ENCODE measurements at regions not wholly inside any gene's neighbourhood (a gene's known extent, or its start where the extent isn't known, plus 50 kb on each side); places are given as distances from the start of the nearest gene placed in this dataset.

DNA sequence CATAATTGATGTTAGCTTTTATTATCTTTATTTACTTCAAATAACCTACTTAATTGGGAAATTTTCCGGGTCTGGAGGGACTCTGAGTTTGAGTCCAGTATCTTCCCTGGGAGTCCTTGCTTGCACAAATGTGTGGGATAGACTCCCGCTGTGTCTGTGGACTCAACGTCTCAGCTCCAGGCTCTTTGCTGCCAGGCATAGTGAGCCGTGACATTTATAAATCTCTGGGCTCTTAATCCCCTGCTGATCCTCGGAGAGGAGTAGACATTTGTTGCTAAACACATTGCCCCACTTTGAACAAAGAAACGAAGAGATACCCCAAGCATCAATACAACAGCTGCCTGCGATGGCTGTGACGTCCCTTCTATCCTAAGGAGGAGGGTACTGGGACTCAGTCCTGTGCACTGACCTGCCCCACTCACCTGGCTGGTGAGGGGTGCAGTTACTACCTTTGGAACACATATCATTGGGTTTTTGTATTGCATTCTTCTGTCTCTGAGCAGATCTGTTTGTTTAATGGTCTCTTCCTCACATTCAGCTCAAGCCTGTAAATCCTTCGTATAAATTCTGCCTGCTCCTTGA, 316.9 kb downstream of the HAPSTR1 start:
- Histone ChIP-seq H3K27ac (ENCODE audit: low read depth, low read length) (no peak overlapping the region), H3K9me3 (ENCODE audit: control insufficient read depth, low read length) (no peaks in the 10 kb centered on the region), H3K9ac (ENCODE audit: extremely low read depth, low read length, poor library complexity, severe bottlenecking) (no peak overlapping the region), H3K36me3 (ENCODE audit: control insufficient read depth, insufficient read depth, low read length) (no peaks in the 10 kb centered on the region), H3K4me3 (ENCODE audit: low read length) (no peak overlapping the region), H3K27me3 (ENCODE audit: control insufficient read depth, insufficient read depth, low read length, poor library complexity, severe bottlenecking) (no peaks in the 10 kb centered on the region), H3K4me1 (ENCODE audit: control insufficient read depth, insufficient read depth, low read length) (no peaks in the 10 kb centered on the region)
- Mint-ChIP-seq H3K4me3 (no peak overlapping the region), H3K36me3 (ENCODE audit: low read depth) (no peaks in the 10 kb centered on the region), H3K27me3 (ENCODE audit: insufficient read depth) (peaks cover 3% of the 10 kb centered on the region), H3K9me3 (peaks cover 4% of the 10 kb centered on the region), H3K27ac (no peak overlapping the region), H3K4me1 (peaks cover 20% of the 10 kb centered on the region)
- 77 to 78% methylated on average over 8 to 9 of the region's 9 CpGs for WGBS, 2 experiments (ENCODE audit: insufficient coverage in 1 of 2, insufficient read length in 1 of 2)
- no peak for DNase-seq
- TF ChIP-seq, protein P1, sequence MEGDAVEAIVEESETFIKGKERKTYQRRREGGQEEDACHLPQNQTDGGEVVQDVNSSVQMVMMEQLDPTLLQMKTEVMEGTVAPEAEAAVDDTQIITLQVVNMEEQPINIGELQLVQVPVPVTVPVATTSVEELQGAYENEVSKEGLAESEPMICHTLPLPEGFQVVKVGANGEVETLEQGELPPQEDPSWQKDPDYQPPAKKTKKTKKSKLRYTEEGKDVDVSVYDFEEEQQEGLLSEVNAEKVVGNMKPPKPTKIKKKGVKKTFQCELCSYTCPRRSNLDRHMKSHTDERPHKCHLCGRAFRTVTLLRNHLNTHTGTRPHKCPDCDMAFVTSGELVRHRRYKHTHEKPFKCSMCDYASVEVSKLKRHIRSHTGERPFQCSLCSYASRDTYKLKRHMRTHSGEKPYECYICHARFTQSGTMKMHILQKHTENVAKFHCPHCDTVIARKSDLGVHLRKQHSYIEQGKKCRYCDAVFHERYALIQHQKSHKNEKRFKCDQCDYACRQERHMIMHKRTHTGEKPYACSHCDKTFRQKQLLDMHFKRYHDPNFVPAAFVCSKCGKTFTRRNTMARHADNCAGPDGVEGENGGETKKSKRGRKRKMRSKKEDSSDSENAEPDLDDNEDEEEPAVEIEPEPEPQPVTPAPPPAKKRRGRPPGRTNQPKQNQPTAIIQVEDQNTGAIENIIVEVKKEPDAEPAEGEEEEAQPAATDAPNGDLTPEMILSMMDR (conservative IDR thresholded peaks at IDR 0.05), result no peak

DNA sequence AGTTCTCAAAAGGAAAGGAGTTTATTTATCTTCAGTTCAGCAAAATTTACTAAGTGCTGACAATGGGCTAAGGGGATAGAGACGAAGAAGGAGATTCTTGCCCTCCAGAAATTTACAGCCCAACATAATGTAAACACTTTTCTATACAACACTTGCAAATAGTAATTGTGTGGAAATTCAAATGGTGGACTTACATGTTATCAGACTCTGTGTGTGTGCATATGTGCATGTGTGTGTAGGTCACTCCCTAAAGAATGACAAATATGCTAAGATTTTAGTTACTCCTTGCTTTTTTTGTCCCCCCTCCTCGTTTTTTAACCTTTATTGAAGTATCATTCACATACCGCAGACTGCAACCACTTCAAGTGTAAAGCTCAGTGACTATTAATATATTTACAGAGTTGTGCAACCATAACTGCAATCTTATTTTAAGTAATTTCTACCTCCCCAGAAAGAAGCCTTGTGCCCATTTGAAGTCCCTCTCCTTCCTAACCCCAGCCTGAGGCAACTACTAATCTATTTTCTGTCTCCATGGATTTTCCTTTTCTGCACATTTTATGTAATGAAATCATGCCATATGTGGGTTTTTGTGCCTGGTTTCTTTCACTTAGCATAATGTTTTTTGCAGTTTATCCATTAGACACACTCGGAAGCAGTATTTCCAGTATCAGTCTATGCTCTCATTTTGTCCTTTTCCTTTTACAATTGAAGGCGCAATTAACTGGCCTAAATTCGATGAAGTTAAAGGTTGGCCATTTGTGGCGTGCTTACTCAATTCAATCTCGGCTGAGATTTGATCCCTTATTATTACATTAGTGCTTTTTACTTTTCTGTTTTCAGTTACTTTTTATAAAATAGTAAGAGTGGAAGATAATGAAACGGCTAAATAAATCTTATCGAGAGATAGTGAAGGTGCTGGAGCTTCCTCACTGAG, 318.4 kb downstream of the HAPSTR1 start:
- no peaks in the 10 kb centered on the region for H3K27me3 Mint-ChIP-seq (ENCODE audit: insufficient read depth)
- H3K9me3 Mint-ChIP-seq, result peaks cover 4% of the 10 kb centered on the region
- no peaks in the 10 kb centered on the region for H3K36me3 ChIP-seq (ENCODE audit: control insufficient read depth, insufficient read depth, low read length)
- H3K9me3 ChIP-seq (ENCODE audit: control insufficient read depth, low read length), result no peaks in the 10 kb centered on the region
- 93% methylated on average over 4 to 9 of the region's 10 CpGs for WGBS, 2 experiments (ENCODE audit: insufficient coverage in 1 of 2, insufficient read length in 1 of 2)
- H3K4me3 ChIP-seq (ENCODE audit: low read length), result no peak overlapping the region
- H3K4me1 Mint-ChIP-seq, result peaks cover 20% of the 10 kb centered on the region
- H3K36me3 Mint-ChIP-seq (ENCODE audit: low read depth), result no peaks in the 10 kb centered on the region
- DNase-seq, result no peak
- TF ChIP-seq, protein P1 (conservative IDR thresholded peaks at IDR 0.05), result no peak
- H3K4me1 ChIP-seq (ENCODE audit: control insufficient read depth, insufficient read depth, low read length), result no peaks in the 10 kb centered on the region
- no peak overlapping the region for H3K27ac Mint-ChIP-seq
- no peak overlapping the region for H3K9ac ChIP-seq (ENCODE audit: extremely low read depth, low read length, poor library complexity, severe bottlenecking)
- H3K4me3 Mint-ChIP-seq, result no peak overlapping the region
- no peaks in the 10 kb centered on the region for H3K27me3 ChIP-seq (ENCODE audit: control insufficient read depth, insufficient read depth, low read length, poor library complexity, severe bottlenecking)
- no peak overlapping the region for H3K27ac ChIP-seq (ENCODE audit: low read depth, low read length)

DNA sequence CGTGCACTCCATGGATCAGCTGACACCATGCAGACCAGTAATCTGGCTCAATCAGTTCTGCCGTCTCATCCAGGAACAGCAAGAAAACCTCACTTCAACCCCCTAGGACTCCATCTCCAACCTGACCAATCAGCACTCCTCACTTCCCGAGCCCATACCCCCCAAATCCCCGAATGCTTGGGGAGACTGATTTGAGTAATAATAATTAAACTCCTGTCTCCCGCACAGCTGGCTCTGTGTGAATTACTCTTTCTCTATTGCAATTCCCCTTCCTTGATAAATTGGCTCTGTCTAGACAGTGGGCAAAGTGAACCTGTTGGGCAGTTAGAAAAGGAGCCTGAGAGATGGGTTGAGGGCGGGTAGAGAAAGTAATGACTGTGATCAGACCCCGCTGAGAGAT, 320.0 kb downstream of the HAPSTR1 start:
- TF ChIP-seq, protein P1 (conservative IDR thresholded peaks at IDR 0.05), result no peak
- 83 to 88% methylated on average over 3 to 7 of the region's 7 CpGs for WGBS, 2 experiments (ENCODE audit: insufficient coverage in 1 of 2, insufficient read length in 1 of 2)
- H3K36me3 Mint-ChIP-seq (ENCODE audit: low read depth), result no peaks in the 10 kb centered on the region
- Histone ChIP-seq H3K9ac (ENCODE audit: extremely low read depth, low read length, poor library complexity, severe bottlenecking) (no peak overlapping the region), H3K4me3 (ENCODE audit: low read length) (no peak overlapping the region), H3K36me3 (ENCODE audit: control insufficient read depth, insufficient read depth, low read length) (no peaks in the 10 kb centered on the region), H3K27ac (ENCODE audit: low read depth, low read length) (no peak overlapping the region), H3K27me3 (ENCODE audit: control insufficient read depth, insufficient read depth, low read length, poor library complexity, severe bottlenecking) (no peaks in the 10 kb centered on the region), H3K9me3 (ENCODE audit: control insufficient read depth, low read length) (no peaks in the 10 kb centered on the region), H3K4me1 (ENCODE audit: control insufficient read depth, insufficient read depth, low read length) (no peaks in the 10 kb centered on the region)
- no peaks in the 10 kb centered on the region for H3K27me3 Mint-ChIP-seq (ENCODE audit: insufficient read depth)
- no peak overlapping the region for H3K27ac Mint-ChIP-seq
- DNase-seq, result no peak
- H3K9me3 Mint-ChIP-seq, result peaks cover 8% of the 10 kb centered on the region
- no peak overlapping the region for H3K4me3 Mint-ChIP-seq
- peaks cover 20% of the 10 kb centered on the region for H3K4me1 Mint-ChIP-seq
